Endothelial cell (in vitro differentiated cells): ENCODE measurements at regions not wholly inside any gene's neighbourhood (a gene's known extent, or its start where the extent isn't known, plus 50 kb on each side); places are given as distances from the start of the nearest gene placed in this dataset.

Experiments used
- DNase-seq: peaks from one replicate; pipeline ENCODE4 v3.0.0; 2021; ENCODE audit warnings: low spot score
- H3K27ac Mint-ChIP-seq: one replicate; pipeline ENCODE4 v1.8.0; 2021; ENCODE audit warnings: mixed read lengths, inconsistent platforms; ENCODE audit not compliant: unreplicated experiment
- H3K27me3 Mint-ChIP-seq: one replicate; pipeline ENCODE4 v1.8.0; 2021; ENCODE audit warnings: mild to moderate bottlenecking, moderate library complexity, mixed read lengths, inconsistent platforms; ENCODE audit not compliant: unreplicated experiment
- H3K36me3 Mint-ChIP-seq: one replicate; pipeline ENCODE4 v1.8.0; 2021; ENCODE audit warnings: mild to moderate bottlenecking, low read depth, mixed read lengths, inconsistent platforms; ENCODE audit not compliant: unreplicated experiment
- H3K4me1 Mint-ChIP-seq: one replicate; pipeline ENCODE4 v1.8.0; 2021; ENCODE audit warnings: mild to moderate bottlenecking, mixed read lengths, inconsistent platforms; ENCODE audit not compliant: unreplicated experiment
- H3K4me3 Mint-ChIP-seq: one replicate; pipeline ENCODE4 v1.8.0; 2021; ENCODE audit warnings: mild to moderate bottlenecking, mixed read lengths, inconsistent platforms; ENCODE audit not compliant: unreplicated experiment
- H3K9me3 Mint-ChIP-seq: one replicate; pipeline ENCODE4 v1.8.0; 2021; ENCODE audit warnings: mixed read lengths, inconsistent platforms; ENCODE audit not compliant: unreplicated experiment
- TF ChIP-seq, protein P1 (sequence below): fragments of 200-600 bp; sonication (generic); IDR thresholded peaks from one replicate; pipeline ENCODE4 v1.5.0; 2021; ENCODE audit warnings: antibody characterized with exemption; ENCODE audit not compliant: unreplicated experiment

- no peaks in the 10 kb centered on the region for H3K36me3 Mint-ChIP-seq
- TF ChIP-seq, protein P1, sequence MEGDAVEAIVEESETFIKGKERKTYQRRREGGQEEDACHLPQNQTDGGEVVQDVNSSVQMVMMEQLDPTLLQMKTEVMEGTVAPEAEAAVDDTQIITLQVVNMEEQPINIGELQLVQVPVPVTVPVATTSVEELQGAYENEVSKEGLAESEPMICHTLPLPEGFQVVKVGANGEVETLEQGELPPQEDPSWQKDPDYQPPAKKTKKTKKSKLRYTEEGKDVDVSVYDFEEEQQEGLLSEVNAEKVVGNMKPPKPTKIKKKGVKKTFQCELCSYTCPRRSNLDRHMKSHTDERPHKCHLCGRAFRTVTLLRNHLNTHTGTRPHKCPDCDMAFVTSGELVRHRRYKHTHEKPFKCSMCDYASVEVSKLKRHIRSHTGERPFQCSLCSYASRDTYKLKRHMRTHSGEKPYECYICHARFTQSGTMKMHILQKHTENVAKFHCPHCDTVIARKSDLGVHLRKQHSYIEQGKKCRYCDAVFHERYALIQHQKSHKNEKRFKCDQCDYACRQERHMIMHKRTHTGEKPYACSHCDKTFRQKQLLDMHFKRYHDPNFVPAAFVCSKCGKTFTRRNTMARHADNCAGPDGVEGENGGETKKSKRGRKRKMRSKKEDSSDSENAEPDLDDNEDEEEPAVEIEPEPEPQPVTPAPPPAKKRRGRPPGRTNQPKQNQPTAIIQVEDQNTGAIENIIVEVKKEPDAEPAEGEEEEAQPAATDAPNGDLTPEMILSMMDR = no peak
- no peak overlapping the region for H3K27ac Mint-ChIP-seq
- no peak for DNase-seq
- H3K4me1 Mint-ChIP-seq = peaks cover 4% of the 10 kb centered on the region
- no peak overlapping the region for H3K4me3 Mint-ChIP-seq
- H3K9me3 Mint-ChIP-seq = no peaks in the 10 kb centered on the region
- peaks cover 2% of the 10 kb centered on the region for H3K27me3 Mint-ChIP-seq
Measured at GRCh38 chr13:97125810-97126738, 96.1 kb upstream of the MBNL2 start.

DNA sequence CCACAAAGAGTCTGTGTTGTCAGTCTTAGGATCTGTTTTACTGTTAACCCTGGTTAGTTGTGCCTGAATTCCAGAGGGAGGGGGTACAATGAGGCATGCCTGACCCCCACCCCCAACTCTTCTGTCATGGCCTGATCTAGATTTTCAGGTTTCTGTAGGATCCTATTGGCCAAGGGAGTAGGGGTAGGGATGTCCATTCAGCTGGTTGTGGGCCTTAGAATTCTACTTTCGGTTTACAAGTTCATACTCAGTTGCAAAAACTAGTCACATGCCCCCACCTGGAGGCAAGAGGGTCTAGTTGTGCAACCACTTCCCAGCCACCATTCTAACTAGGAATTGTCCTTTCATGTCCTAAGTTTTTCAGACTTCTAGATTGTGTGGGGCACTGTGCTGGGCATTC is 94.3 kb upstream of the MBNL2 start:
- DNase-seq = no peak
- peaks cover 4% of the 10 kb centered on the region for H3K4me1 Mint-ChIP-seq

GRCh38 chr13:97130190-97130589 is 91.9 kb upstream of the MBNL2 start:
- DNase-seq = no peak
- TF ChIP-seq, protein P1 = no peak

More for the DNA sequence above, 94.3 kb upstream of the MBNL2 start:
- Mint-ChIP-seq H3K9me3 (no peaks in the 10 kb centered on the region), H3K36me3 (no peaks in the 10 kb centered on the region), H3K4me3 (no peak overlapping the region), H3K27ac (no peak overlapping the region), H3K27me3 (peaks cover 3% of the 10 kb centered on the region)
- TF ChIP-seq, protein P1 = no peak

GRCh38 chr13:97131447-97131846 is 90.7 kb upstream of the MBNL2 start:
- Mint-ChIP-seq H3K27ac (no peak overlapping the region), H3K4me3 (no peak overlapping the region), H3K4me1 (no peaks in the 10 kb centered on the region), H3K9me3 (no peaks in the 10 kb centered on the region), H3K36me3 (no peaks in the 10 kb centered on the region), H3K27me3 (peaks cover 11% of the 10 kb centered on the region)
- TF ChIP-seq, protein P1 = no peak
- DNase-seq = no peak

More at GRCh38 chr13:97130190-97130589, 91.9 kb upstream of the MBNL2 start:
- H3K27ac Mint-ChIP-seq = no peak overlapping the region
- no peaks in the 10 kb centered on the region for H3K9me3 Mint-ChIP-seq
- H3K36me3 Mint-ChIP-seq = no peaks in the 10 kb centered on the region
- H3K4me1 Mint-ChIP-seq = peaks cover 4% of the 10 kb centered on the region
- no peak overlapping the region for H3K4me3 Mint-ChIP-seq
- peaks cover 7% of the 10 kb centered on the region for H3K27me3 Mint-ChIP-seq

GRCh38 chr13:97133554-97133953 is 88.6 kb upstream of the MBNL2 start:
- DNase-seq = no peak
- H3K4me3 Mint-ChIP-seq = no peak overlapping the region
- H3K36me3 Mint-ChIP-seq = no peaks in the 10 kb centered on the region
- no peaks in the 10 kb centered on the region for H3K9me3 Mint-ChIP-seq
- TF ChIP-seq, protein P1 = no peak
- peaks cover 14% of the 10 kb centered on the region for H3K27me3 Mint-ChIP-seq
- H3K27ac Mint-ChIP-seq = no peak overlapping the region
- no peaks in the 10 kb centered on the region for H3K4me1 Mint-ChIP-seq
